SK-N-SH treated with all-trans-retinoic acid at 6 μM for 48 hours (cell line): ENCODE measurements at regions not wholly inside any gene's neighbourhood (a gene's known extent, or its start where the extent isn't known, plus 50 kb on each side); places are given as distances from the start of the nearest gene placed in this dataset.

Experiments
- ATAC-seq: fragments of 200-7000 bp; cut with Tn5 transposase; 3 replicates; pipeline ENCODE4 v1.9.1; 2020; ENCODE audit warnings: mild to moderate bottlenecking, moderate library complexity
- ARNTL ChIP-seq: fragments of 450-650 bp; formaldehyde crosslinking; IDR thresholded peaks from 2 replicates; pipeline ENCODE4 v1.5.0; 2020; ENCODE audit warnings: low read depth, mild to moderate bottlenecking, moderate library complexity, borderline replicate concordance
- BACH2 ChIP-seq: fragments of 250-450 bp; sonication (Bioruptor Pico); IDR thresholded peaks from 2 replicates; pipeline ENCODE4 v1.9.0; 2021; ENCODE audit warnings: mild to moderate bottlenecking, borderline replicate concordance
- CREB5 ChIP-seq: fragments of 250-450 bp; sonication (Bioruptor Pico); IDR thresholded peaks from 2 replicates; pipeline ENCODE4 v1.5.1; 2020; ENCODE audit warnings: low read depth, mild to moderate bottlenecking, moderate library complexity
- CSDC2 ChIP-seq: fragments of 250-450 bp; sonication (Bioruptor Pico); IDR thresholded peaks from 2 replicates; pipeline ENCODE4 v1.5.0; 2020; ENCODE audit warnings: mild to moderate bottlenecking, moderate library complexity
- ESRRG ChIP-seq: fragments of 250-450 bp; sonication (Bioruptor Pico); IDR thresholded peaks from 2 replicates; pipeline ENCODE4 v1.6.1; 2021; ENCODE audit warnings: mild to moderate bottlenecking
- GLIS3 ChIP-seq: fragments of 250-450 bp; sonication (Bioruptor Pico); IDR thresholded peaks from 2 replicates; pipeline ENCODE4 v1.5.0; 2020; ENCODE audit warnings: mild to moderate bottlenecking, moderate library complexity
- ISL1 ChIP-seq: fragments of 250-450 bp; sonication (Bioruptor Pico); IDR thresholded peaks from 2 replicates; pipeline ENCODE4 v2.1.2; 2022; ENCODE audit warnings: mild to moderate bottlenecking, moderate library complexity
- OSR1 ChIP-seq: fragments of 250-450 bp; sonication (Bioruptor Pico); IDR thresholded peaks from 2 replicates; pipeline ENCODE4 v1.8.0; 2022; ENCODE audit warnings: moderate library complexity, mild to moderate bottlenecking, inconsistent platforms
- PATZ1 ChIP-seq: fragments of 250-450 bp; sonication (Bioruptor Pico); IDR thresholded peaks from 2 replicates; pipeline ENCODE4 v1.8.0; 2020; ENCODE audit warnings: mild to moderate bottlenecking, moderate library complexity, borderline replicate concordance
- POU6F1 ChIP-seq: fragments of 250-450 bp; sonication (Bioruptor Pico); IDR thresholded peaks from 2 replicates; pipeline ENCODE4 v1.8.0; 2021; ENCODE audit warnings: low read depth, mild to moderate bottlenecking, moderate library complexity, borderline replicate concordance
- PPARA ChIP-seq: fragments of 250-450 bp; sonication (Bioruptor Pico); IDR thresholded peaks from 2 replicates; pipeline ENCODE4 v1.5.0; 2020; ENCODE audit warnings: mild to moderate bottlenecking, borderline replicate concordance
- RARB ChIP-seq: fragments of 250-450 bp; sonication (Bioruptor Pico); IDR thresholded peaks from 2 replicates; pipeline ENCODE4 v1.8.0; 2021; ENCODE audit warnings: mild to moderate bottlenecking, moderate library complexity
- SNAI2 ChIP-seq: fragments of 250-450 bp; sonication (Bioruptor Pico); IDR thresholded peaks from 2 replicates; pipeline ENCODE4 v1.5.0; 2020; ENCODE audit warnings: mild to moderate bottlenecking, moderate library complexity
- TCF4 ChIP-seq: fragments of 250-450 bp; sonication (Bioruptor Pico); IDR thresholded peaks from 2 replicates; pipeline ENCODE4 v1.8.0; 2021; ENCODE audit warnings: mild to moderate bottlenecking, moderate library complexity, borderline replicate concordance
- TOX ChIP-seq: fragments of 250-450 bp; sonication (Bioruptor Pico); IDR thresholded peaks from 2 replicates; pipeline ENCODE4 v1.8.0; 2021; ENCODE audit warnings: mild to moderate bottlenecking, moderate library complexity, borderline replicate concordance
- TSHZ2 ChIP-seq: fragments of 250-450 bp; sonication (Bioruptor Pico); IDR thresholded peaks from 2 replicates; pipeline ENCODE4 v1.5.0; 2020; ENCODE audit warnings: mild to moderate bottlenecking, moderate library complexity
- ZC3H10 ChIP-seq: fragments of 250-450 bp; sonication (Bioruptor Pico); IDR thresholded peaks from 2 replicates; pipeline ENCODE4 v1.5.1; 2021; ENCODE audit warnings: mild to moderate bottlenecking, moderate library complexity
- ZFP3 ChIP-seq: fragments of 250-450 bp; sonication (Bioruptor Pico); IDR thresholded peaks from 2 replicates; pipeline ENCODE4 v1.5.0; 2020; ENCODE audit warnings: mild to moderate bottlenecking, moderate library complexity
- ZFP30 ChIP-seq: fragments of 450-650 bp; formaldehyde crosslinking; IDR thresholded peaks from 2 replicates; pipeline ENCODE4 v1.5.0; 2022; ENCODE audit warnings: mild to moderate bottlenecking, moderate library complexity
- ZNF565 ChIP-seq: fragments of 450-650 bp; formaldehyde crosslinking; conservative IDR thresholded peaks from 2 replicates; pipeline ENCODE4 v1.5.0; 2020; ENCODE audit warnings: low read depth, mild to moderate bottlenecking, moderate library complexity
- ZNF70 ChIP-seq: fragments of 450-650 bp; formaldehyde crosslinking; IDR thresholded peaks from 2 replicates; pipeline ENCODE4 v1.5.0; 2020; ENCODE audit warnings: mild to moderate bottlenecking, moderate library complexity

- ATAC-seq, result no peak
- TF ChIP-seq RARB (CRISPR knock-in tag) (no peak), ARNTL (CRISPR knock-in tag) (no peak), ISL1 (CRISPR knock-in tag) (no peak), ZNF70 (CRISPR knock-in tag) (no peak)
These were observed 787.7 kb upstream of the TMEM132C start for GRCh38 chr12:127479256-127479655.

- no peak for ATAC-seq
- TF ChIP-seq ESRRG (no peak), TOX (CRISPR knock-in tag) (no peak), TSHZ2 (CRISPR knock-in tag) (no peak), RARB (CRISPR knock-in tag) (no peak), ZC3H10 (CRISPR knock-in tag) (no peak), SNAI2 (CRISPR knock-in tag) (no peak), CSDC2 (CRISPR knock-in tag) (no peak), PATZ1 (CRISPR knock-in tag) (no peak), PPARA (no peak), BACH2 (CRISPR knock-in tag) (no peak), TCF4 (CRISPR knock-in tag) (no peak), GLIS3 (no peak), ZNF70 (CRISPR knock-in tag) (no peak), ZFP30 (CRISPR knock-in tag) (no peak)
- TF ChIP-seq, all 23 proteins: peak for 0
These were observed 786.1 kb upstream of the TMEM132C start for GRCh38 chr12:127480775-127481314.

- ATAC-seq, result no peak
- TF ChIP-seq ZNF70 (CRISPR knock-in tag) (no peak), ZNF565 (CRISPR knock-in tag) (no peak), OSR1 (no peak), POU6F1 (CRISPR knock-in tag) (no peak), ZFP30 (CRISPR knock-in tag) (no peak), PATZ1 (CRISPR knock-in tag) (no peak), GLIS3 (no peak), ZC3H10 (CRISPR knock-in tag) (no peak), ARNTL (CRISPR knock-in tag) (no peak), RARB (CRISPR knock-in tag) (no peak), CREB5 (no peak), CSDC2 (CRISPR knock-in tag) (no peak), ZFP3 (CRISPR knock-in tag) (no peak), TSHZ2 (CRISPR knock-in tag) (no peak), BACH2 (CRISPR knock-in tag) (no peak)
- TF ChIP-seq, all 23 proteins: peak for 0
These were observed 784.0 kb upstream of the TMEM132C start for GRCh38 chr12:127482950-127483349.
